NCI-H2107 treated with DMSO at 0.1 percent for 48 hours (cell line): ENCODE measurements at regions not wholly inside any gene's neighbourhood (a gene's known extent, or its start where the extent isn't known, plus 50 kb on each side); places are given as distances from the start of the nearest gene placed in this dataset.
A peak's percentile ranks its signal among the peaks of the same experiment; 100 is the strongest.

Source experiments
- DNase-seq: peaks from one replicate; lab custom pipeline; 2025; ENCODE audit not compliant: unreplicated experiment; lab: John Stamatoyannopoulos, UW

DNA sequence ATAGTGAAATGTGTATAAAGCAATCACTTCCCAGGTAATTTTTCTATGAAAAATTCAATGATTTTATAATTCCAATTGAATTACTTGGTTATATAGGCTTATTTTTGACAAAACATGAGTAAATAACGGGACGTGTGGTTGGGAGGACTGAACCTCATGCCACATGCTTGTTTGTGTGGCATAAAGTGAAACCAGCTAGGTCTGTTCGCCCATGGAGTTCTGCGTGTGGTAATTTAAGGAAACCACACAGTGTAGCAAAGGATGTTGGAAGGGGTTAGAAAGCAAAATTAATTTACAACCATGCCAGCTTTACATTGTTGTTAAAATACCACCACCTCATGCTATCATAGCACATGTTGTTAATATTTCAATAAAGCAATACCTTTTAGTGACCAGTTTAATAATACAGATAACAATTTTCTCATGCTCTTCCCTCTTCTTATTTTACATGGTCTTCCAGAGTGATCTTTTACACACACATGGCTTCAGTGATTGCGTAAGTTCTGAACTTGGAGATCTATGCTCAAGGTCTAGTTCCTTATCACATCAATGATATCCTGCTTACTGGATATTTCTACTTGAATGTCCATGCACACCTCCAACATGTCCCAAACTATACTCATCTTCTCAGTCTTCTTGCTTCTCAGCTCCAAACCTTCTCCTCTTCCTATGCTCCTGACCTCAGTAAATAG, 156.4 kb upstream of the ITGA4 start:
- DNase-seq = no peak

DNA sequence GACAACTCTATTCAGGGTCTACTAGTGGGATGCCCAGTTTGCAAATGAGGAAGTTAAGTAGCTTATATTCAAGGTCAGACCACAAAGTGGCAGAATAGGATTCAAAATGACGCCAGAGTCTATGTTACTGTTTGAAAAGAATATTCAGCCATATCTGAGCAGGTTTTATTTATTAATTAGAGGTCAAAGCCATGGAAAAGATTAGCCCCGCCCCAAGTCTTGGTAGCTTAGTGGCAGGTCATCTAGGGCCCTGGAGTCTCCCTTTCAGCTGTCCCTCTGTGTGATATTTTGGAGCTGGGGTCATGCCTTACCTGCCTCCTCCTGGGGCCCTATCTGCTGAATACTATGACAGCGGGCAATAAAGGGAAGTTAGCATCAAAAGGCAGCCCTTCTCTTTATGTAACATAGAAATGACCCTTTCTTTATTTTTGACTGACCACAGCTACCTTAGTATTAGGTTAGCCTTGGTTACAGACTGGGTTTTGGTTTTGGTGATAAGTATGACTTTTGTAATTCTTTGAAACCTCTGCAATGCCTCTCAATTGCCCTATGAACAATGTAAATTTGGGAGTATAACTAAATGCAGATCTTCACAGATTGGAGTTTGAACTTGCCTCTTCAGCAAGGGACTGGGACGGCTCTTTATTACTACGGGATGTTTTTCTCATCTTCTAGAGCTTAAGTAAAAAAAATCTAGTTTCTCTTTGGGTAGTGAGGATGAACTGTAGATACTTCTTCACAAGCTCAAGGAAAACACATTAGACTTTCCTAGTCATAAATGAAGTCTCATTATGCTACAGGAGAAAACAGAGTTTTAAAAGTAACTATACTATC, 153.0 kb upstream of the ITGA4 start:
- DNase-seq = peak; percentile 7

DNA sequence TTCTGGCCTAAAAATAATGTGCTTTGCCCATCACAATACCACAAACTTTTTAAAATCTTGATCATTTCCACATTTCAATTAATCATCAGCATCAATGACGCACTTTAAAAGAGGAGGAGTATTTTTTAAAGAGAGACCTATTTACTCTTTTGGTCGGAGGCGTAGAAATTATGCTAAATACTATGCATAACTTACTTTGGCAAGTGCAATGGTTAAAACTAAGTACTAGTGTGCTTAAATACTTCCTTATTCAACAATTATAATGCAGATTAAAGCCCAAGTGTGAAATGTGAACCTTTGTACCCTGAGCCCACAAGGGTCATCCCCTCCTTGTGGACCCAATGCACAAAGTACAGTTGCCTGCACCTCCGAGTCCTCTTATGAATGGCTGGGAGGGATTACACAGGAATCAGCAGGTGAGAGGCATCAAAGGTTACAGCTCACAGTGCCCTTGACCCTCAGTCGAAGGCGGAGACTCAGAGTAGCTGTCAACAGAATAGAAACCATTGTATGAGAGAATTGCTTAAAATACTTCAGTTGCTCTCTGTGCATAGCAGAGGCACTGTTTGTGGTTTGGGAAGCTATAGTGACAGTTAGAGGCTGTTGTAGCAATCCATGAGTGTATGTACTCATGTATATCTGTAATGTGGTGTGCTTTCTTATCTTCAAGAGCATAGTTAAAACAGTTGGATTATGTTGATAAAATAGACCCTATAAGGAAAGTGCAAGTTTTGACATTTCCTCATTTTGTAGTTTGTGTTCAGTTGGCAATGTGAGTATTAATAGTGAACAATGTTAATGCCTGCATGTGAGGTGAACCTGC, 151.7 kb upstream of the ITGA4 start:
- peak; percentile 76 for DNase-seq

DNA sequence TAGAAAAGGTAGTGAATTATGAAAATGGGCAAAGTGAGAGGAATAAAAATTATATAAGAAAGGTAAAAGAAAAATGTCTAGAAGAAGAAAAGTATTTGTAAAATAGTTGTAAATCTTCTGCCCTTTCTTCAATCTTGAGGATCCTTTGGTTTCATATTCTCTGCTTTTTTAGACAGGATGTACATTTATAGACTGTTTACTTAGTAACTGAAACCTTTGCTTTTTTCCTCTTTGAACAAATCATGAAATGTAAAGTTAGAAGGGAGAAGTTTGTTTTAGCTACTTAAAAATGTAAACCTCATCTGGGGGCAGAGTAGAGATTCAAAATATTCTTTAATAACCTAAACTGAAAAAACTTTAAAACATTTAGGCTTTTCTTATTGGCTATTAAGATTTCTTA, 150.4 kb upstream of the ITGA4 start:
- DNase-seq = no peak

DNA sequence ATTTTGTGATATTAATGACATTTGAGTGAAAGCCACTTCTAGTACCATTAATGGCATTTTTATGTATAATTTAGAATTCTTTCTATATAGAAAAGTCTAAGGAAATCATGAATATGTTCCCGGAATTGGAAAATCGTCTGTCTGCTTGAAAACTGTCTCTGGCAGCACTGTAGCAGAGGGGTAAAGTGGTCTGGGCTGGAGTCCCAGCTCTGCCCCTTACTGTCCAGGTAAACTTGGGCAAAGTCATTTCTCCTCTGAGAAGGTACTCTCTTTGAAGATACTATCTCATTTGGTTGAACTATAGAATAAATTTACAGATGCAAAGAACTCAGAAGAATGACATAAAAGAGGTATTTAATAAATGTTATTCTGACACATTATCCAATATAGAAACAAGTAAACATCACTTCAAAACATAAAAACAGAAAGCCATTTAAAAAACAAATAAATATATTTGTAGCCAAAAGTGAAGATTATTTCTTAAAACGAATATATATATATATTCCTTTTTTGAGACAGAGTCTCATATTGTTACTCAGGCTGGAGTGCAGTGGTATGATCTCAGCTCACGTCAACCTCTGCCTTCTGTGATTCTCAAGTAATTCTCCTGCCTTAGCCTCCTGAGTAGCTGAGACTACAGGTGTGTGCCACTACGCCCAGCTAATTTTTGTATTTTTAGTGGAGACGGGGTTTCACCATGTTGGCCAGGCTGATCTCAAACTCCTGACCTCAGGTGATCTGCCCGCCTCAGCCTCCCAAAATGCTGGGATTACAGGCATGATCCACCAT, 149.8 kb upstream of the ITGA4 start:
- no peak for DNase-seq

DNA sequence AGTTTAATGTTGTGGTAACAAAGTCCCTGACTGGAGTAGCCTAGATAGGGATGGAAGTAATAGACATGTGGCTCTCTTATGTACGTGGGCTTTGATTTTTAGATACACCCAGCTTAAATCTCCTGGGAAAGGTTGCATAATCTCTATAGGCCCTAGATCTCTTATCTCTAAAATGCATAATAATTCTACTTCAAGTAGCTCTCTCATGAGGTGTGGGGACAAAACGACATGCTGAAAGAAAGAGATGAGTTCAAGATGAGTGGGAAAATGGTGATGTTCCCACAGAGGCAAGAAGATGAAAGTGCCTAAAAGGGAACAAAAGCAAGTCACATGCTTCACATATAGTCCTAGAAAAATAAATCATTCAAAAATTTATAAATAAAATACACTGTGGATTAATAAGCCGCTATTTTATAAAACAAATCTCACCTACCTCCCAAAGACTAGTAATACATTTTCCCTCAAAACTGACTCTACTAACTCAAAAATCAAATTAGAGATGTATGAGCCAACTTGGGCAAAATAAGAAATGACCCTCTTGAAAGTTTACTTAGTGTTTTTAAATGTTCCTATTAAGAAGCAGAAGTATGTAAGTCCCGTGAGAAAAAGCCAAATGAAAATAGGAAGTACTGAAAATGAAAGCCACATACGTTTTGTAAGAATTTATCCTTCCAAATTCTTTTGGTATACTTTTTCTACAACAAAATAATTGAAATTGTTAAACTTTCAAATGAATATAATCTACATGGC, 148.2 kb upstream of the ITGA4 start:
- no peak for DNase-seq

DNA sequence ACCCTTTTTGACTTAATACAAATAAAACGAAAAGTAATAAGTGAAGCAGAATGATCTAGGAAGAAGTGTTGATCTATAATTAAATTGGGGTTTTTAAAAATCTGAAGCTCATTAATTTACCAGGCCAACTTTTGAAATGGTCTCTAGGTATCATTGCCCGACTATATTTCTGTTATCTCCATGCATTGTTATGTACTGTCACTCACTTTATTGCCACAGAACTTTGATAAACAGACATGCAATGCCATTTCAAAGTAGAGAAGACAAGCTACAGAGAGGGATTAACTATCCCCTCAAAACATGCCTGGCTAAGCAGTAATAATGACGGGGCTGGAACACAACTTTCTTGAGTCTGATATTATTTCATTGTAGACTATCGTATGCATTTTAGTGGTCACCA, 147.6 kb upstream of the ITGA4 start:
- DNase-seq = no peak

DNA sequence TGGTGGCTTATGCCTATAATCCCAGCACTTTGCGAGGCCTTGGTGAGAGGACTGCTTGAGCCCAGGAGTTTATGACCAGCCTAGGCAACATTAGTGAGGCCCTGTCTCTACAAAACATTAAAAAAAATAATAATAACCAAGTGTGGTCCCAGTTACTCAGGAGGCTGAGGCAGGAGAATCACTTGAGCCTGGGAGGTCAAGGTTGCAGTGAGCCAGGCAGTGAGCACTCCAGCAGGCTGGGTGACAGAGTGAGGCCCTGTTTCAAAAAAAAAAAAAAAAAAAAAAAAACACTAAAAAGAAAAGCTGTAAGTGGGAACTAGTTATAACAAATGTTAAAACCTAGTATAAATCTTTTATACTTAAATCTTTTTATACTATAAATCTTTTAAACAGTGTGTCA, 146.2 kb upstream of the ITGA4 start:
- DNase-seq = no peak

DNA sequence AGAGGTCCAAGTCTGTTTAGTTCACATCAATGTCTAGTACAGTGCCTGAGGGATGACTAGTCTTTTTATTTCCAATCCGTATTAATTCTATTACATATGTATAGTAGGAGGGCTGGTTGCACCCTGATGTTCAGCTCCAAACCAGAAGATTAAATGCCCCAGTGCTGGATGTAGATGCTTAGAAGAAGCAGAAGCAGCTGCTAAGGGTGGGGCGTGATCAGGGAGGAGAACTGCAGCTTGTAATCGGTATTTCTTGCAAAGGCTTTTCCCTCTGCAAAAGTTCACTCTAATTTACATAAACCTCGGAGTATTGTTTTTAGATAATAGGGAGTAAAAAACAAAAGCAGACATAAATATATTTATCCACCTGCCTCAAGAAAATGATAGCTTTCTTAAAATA, 145.3 kb upstream of the ITGA4 start:
- DNase-seq = no peak

DNA sequence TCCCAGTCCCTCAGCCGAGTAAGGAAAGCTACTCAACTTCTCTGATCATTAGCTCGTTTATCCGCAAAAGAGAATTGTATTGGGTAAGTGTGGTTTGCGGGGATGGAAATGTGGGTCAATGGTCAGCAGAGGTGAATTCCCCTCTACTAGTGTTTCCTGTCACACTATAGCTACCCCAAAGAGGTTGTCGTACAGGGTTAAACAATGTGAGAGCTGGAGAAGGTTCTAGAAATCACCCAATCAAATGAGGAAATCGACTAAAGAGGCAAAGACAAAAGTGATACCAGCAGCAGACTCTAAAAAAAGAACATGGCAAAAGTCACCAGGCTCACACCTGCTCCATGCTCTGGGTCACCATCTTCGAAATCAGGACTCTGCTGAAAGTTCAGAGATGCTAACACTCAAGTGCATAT, 144.7 kb upstream of the ITGA4 start:
- no peak for DNase-seq

DNA sequence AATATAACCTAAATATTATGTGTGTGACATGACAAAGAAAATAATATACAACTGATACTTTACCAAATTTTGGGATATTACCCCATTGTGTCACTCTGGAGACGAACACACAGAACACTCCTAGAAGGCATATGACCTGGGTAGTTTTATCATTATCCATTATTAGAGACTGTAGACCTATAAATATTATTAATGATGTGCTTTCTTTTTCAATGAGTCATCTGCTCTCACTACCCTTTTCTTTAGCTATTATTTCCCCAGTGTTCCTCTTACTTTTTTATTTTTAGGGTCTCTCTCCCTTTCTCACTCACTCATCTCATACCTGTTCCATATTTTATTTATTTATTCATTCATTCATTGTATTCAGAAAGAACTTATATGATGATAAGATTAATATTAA, 143.3 kb upstream of the ITGA4 start:
- DNase-seq = no peak

DNA sequence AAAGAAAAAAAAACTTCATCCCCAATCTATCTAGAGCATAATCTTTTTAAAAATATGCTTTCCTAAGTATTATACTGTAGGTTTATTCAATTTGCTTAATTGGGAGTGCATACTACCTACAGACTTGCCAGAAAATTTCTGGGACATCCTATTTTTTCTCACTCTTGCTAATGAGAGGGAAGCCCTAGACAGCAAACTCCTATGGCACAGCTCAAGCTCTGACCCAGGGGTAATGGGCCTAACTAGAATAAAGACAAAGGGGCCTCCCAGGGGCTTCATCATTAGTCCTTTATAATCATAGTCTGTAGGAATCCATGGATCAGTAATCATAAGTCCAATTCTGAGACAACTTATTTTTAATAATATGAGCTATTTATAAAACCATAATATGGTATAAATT, 142.6 kb upstream of the ITGA4 start:
- DNase-seq = no peak

DNA sequence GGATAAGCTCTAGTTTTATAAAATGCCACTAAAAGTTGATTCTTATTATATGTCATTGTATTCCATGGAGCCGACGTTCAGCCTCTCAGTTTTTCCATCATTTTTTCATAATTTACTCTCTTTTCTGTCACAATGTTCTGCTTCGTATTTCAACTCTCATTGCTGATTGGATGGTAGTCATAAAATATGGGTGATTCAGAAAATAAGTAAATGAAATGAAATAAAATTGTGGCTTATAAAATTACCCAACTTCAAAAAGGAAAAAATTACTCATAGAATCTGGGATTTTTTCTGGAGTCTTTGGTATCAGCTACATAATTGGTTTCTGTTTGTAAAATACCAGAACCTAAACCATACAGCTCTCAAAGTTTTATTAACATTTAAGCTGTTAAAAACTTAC, 139.7 kb upstream of the ITGA4 start:
- DNase-seq = no peak

DNA sequence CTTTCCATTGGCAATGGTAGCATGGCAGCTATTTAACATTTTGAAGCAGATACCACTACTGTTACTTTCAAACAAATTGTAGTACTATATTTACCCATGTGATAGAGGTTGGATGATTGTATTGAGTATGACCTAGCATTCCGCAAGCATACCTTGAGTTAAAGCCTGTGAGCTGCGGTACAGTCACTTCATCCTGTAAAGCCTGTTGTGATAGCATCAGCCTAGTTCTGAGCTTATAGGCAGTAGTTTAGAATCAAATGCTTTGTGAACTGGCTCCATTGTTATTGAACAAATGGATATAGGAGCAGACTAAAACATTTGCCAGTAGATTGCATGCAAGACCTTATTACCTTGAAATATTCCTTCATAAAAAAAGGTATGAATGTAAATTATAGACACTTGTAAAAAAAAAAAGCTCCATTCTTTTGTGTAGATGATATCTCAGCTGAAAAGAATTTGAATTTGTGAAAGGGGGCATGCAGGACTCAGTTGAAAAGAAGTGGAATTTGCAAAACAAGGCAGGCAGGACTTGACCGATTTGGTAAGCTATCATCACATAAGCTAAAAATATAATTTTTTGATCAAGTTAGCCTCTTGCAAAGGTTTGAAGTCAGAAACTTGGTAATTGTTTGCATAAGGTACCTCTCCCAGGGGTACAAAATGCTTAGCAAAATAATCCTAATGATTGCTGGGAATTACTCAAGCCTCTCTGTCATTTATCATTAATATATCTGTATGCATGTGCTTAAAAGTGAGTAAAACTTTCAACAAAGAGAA, 138.5 kb upstream of the ITGA4 start:
- no peak for DNase-seq

DNA sequence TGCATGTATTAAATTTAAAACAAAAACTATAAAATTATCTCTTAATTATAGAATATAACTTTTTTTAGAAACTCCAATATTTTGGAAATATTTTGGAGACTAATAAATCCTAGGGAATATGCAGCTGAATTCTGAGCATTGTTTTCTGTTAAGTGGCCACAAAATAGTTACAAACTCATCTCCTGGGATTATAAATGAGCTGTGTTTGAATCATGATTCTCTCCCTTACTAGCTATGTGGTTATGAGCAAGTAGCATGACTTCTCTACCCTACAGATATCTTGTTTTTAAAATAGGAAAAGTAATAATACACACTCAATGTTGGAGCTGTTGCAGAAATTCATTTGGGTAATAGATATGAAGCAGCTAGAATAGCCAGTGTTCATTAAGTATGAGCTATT, 137.9 kb upstream of the ITGA4 start:
- DNase-seq = no peak

DNA sequence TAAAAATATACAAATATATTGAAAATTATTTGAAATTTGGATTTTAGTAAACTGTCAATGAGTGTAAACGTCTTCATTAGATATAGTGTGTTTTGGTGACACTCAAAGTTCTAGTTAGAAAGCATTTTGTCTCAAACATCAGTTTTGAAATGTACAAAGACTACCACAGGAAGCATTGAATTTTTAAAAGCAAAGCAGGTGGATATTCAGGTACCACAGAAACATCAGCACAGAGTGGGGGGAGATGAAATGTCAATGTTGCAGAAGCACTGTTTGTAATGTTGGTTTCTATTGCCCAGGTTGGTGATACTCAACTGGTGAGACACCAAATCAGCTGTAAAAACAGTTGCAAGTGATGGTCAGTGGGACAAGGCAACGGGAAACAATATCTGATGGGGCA, 136.5 kb upstream of the ITGA4 start:
- DNase-seq = no peak

DNA sequence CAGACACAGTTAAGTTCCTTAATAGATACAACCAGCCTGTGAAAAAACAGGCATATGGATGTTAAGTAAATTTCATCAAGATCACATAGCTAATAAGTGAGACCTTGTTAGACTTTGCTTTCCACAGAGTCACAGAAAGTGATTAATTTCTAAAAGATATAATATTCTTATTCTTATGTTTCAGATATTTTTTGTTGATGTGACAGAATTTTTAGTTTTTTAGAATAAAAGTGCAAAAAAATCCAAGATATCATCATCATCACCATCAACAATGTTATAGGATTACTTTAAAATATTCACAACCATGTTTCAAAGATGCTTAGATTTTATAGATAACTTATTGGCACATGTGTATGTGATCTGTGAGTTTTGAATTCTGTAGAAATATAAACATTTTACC, 132.3 kb upstream of the ITGA4 start:
- no peak for DNase-seq

DNA sequence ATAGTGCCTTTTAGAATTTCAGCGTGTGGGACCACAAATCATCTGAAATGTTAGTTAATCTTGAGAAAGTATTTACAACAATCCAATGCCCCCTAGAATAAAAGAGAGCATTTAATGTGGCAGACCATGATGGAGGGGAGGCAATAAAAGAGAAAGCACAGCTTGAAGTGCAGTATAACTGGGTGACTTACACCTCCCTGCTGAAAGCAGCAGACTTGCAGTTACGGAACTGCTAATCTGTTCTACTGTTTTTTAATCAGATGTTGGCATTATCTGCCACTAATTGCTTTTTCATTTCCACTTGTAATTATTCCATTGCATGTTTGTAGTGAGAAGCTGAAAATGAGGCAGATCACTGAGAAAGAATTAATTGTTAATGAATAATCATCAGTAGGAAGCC, 130.5 kb upstream of the ITGA4 start:
- no peak for DNase-seq

DNA sequence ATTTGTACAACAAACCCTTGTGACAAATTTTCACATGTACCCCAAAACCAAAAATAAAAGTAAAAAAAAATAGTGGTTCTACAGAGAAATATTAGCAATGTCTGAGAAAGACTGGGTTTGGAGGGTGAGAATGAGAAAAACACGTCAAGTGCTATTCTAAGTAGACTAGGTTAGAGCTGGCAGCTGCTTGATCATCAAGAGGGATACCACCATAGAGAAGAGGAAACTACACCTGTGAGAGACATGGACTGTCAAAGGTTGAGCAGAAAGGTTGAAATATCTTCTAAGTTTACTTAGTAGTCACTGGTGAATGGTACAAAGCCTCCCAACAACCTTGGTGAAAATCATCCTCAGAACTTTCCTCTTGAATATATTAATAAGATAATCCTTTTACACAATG, 126.9 kb upstream of the ITGA4 start:
- no peak for DNase-seq
